NCI-H128 (cell line): ENCODE measurements at regions not wholly inside any gene's neighbourhood (a gene's known extent, or its start where the extent isn't known, plus 50 kb on each side); places are given as distances from the start of the nearest gene placed in this dataset.

Experiments used
- DNase-seq: peaks from one replicate; lab custom pipeline; 2025; ENCODE audit not compliant: unreplicated experiment; lab: John Stamatoyannopoulos, UW

DNA sequence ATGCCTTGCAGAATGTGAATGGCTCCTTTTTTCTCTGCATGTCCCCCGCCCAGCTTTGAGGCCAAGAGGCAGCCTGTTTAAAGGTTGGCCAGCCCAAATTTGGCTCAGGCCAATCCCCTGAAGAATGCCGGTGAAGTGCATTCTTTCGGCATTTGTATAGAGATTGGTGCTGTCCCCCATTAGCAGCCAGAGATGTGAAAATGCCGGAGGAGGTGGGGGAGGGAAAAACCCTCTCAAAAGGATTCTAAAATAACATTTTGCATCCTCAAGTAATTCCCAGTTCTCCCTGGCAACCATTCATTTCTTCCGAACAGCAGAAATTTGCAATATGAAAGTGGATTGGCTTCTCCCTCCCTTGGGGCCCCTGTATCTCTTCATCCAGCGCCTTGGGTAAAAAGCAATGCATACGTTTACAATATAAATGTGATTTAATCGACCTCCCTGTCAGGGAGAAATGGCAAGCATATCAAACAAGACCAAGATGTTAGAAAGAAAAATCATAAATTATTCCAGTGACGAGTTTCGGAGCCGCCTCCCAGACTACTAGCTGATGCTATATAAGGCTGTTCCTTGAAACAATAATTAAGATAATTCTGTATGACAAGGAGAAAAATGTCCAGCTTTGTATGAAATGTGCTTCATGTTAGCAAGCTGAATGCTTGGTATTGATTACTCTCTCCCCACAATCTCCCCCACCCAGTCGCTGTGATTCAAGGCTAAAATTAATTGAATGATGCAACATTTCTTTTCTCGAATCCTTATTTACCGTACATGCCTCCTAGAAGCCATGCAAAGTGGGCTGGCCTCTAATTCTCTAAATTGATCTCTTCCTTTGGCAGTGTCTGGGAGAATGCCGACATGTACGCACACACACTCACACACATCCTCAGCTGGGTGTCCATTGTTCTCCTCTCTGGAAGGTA lies 323.7 kb downstream of the RPS24 start:
- DNase-seq: no peak

DNA sequence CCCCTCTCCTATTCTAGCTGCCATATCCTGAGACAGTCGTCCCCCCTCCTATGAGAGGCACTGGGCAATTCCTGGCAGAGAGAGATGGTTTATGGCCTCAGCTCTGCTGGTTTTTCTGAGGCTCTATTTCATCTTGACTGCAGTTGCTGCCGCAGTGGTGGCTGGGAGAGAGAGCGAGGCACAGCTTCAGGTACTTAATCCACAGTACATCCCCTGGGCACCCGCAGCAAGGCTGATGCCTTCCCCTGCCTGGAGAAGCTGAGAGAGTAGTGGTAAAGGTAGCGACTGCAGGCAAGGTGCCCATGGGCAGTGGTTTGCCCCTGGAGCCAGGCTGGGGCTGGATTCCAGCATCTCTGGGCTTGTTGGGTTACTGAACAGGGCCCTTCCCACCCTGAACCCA lies 324.7 kb downstream of the RPS24 start:
- DNase-seq: no peak

DNA sequence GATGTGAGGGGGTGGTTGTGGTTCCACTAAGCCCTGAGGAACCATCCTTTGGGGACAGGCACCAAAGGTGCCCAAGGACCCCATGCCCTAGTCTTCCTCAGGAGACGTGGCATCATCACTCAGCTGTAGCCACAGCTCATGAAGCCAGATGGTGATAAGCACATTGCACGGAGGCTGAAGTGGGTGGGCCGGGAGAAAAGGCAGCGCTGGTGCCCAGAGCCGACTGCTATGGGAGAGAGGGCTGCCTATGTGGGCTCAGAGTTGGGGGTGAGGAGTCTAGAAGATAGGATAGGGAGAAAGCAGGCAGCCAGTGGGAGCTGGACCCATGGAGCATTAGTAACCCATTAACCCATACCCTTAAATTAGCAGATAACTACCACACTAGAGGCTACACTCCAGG lies 325.3 kb downstream of the RPS24 start:
- no peak for DNase-seq

DNA sequence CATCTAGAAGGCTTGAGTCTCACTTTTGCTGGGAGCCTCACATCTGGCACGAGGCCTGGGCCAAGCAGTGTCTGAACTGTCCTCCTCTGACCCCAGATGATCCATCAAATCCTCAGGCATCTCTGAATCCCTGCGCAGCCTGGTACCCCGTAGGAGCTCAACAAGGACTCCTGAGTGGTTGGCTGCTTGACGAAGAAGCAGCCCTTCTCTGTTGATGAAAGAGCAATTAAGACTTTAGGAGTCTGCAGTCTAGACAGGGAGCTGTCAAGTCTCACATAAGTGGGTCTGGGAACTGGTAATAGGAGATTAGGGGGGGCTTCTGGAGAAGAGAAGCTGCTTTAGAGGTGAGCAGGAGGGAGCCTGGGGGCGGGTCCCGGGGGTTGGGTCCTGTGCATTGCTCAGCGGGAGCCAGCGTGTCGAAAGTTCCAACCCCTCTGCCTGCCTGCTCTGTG lies 326.0 kb downstream of the RPS24 start:
- no peak for DNase-seq

DNA sequence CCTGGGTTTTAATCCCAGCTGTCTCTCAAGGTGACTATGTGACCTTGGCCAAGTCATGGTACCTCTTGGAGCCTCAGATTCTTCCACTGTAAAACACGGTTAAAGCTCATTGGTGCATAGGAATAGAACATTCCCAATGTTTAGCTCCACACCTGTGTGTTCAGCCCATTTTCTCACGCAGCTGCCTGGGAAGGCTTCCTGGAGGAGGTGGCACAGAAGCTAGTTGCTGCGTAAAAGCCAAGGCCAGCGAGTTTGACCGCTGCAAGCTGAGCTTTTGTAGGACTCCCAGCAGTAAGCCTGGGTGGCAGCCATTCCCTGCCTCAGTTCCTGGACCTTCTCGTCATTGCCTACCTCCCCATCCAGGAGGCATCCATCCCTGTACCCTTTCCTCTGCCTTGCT lies 326.6 kb downstream of the RPS24 start:
- DNase-seq: no peak

DNA sequence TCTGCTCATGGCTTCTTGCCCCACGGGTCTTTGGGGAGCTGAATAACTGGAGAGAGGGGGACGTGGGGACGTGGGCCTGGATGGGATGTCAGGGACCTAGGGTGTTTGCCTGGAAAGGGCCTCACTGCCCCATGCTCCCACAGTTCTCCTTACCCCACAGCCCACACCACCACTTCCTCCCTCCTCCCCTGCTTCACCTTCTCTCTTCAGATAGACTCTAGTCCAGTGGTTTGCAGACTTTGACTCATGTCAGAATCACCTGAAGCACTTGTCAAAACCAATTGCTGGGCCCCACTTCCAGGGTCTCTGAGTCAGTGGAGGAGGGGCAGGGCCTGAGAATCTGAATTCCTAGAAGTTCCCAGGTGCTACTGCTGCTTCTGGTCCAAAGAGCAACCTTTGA lies 327.4 kb downstream of the RPS24 start:
- DNase-seq: no peak

DNA sequence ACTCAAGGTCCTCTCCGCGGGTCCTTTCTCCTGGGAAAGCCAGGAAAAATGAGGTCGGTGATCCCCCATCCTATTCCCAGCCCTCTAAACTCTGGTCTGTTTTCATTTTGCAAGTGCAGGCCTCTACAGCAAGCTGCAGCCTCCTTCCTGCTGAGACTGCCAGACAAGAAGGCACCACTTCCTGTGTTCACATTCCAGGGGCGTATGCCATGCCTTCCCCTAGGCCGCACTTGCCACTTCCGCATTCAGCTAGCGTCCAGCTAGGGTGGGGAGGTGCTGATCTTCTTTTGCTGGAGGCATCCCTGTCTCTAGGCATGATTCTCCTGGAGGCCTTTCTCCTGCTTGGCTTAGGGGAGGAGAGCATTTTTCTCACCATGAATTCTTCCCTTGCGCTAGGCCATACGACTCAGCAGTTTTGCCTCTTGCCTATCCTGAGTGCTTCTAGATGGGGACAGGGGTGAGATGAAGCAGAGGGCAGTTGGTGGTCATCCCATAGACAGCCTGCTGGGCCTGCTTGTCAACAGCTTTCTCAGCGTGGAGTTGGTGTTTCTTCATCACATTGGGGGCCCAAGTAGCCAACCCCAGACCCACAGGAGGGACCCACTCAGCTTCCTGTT lies 328.9 kb downstream of the RPS24 start:
- DNase-seq: no peak

DNA sequence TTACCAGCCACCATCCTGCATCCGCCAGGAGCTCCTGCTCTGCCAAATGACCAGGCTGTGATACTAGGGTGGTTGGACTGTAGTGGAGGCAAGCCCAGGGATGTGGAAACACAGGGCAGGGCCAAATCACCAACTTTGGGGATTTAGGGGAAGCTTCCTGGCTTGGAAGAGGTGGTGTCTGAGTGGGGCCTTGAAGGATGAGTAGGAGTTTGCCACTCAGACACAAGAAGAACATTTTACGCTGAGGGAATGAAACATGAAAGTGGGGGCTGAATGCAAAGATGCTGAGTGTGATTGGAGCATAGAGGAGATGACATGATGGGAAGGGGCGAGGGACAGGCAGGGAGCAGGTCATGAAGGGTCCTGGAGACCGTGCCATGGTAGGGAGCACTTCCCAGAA lies 329.5 kb downstream of the RPS24 start:
- DNase-seq: no peak

DNA sequence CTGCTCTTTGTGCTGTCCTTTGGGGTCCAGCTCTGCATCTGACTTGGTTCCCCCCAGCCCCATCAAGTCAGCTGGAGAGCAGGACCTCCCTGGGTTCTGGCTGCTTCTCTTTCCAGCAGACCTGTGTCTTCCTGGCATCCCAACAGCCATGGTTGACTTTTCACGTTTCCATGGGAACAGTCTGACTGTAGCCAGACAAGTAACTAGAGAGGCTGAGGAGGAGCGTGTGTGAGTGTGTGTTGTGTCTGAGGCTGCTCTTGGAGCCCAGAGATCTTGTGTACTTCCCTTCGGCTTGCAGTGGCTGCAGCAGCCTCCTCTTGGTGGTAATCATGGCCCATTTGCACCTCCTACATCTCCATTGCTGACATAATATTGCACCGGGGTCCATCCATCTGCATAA lies 332.0 kb downstream of the RPS24 start:
- no peak for DNase-seq

DNA sequence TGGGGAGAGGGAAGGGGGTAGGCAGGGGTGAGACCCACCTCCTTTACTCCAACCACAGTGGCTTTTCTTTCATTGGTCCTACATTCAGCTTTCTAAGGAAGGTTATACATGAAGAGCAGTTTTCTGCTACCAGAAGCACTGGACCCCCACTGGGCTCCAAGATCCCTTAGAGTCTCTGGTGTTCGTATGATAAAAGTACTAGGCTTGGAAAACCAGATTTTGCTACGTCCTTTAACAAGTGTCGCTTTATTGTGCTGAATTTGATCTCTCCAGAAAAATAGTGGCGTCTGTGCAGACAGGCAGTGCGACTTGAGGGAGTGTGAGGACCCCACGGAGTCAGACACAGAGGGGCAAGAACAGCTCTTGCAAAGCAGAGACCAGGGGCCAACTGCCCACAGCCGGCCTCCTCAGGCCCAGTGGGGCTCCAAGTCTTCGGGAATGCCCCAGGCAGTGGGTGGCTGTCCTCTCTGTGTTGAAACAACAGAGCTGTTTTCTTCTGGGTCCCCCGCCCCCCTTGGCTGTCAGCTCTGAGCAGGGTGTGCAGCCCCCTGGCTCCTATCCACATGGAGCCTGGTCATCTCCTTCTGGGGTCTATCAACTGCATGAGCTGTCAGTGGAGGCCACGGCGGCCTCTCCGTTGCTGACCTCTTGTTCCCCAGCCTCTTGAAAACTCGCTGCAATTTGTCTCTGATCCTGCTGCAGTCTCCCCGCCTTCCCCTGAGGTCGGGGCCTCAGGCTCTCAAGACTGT lies 333.2 kb downstream of the RPS24 start:
- no peak for DNase-seq

DNA sequence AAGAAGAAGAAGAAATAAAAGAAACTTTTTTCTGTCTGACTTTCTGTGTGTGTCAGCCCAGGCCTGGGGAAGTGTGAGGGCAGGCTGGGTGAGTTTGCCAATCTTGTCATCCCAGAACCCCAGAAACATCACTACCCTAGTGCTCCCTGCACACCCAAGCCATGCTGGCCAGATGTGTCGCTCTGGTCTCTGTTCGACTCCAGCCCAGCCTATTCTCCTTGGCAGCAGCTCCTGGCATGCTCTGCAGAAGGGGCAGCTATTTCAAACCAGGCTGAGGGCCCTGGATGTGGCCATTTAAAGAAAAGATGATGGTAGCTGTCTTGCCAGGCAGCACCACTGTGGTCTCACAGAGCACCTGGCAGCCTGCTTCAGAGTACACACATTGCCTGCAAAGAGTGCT lies 334.1 kb downstream of the RPS24 start:
- no peak for DNase-seq

DNA sequence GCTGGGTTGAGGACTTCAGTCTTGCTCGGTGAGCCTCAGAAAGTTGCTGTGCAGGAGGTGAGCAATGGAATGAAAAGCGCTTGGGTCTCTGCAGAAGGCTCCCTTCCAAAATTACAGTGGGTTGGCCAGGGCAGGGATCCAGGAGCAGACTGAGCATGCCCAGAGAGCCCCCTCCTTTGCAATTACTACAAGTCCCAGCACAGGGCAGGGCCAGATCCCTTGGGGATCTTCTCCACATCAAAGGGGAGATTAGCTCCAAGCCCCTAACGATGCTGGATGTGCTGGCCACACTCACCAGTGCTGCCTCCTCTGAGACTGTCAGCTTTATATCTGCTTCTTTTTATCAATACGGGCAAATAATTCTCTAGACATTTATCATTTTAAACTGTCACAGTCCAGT lies 337.5 kb downstream of the RPS24 start:
- DNase-seq: no peak

DNA sequence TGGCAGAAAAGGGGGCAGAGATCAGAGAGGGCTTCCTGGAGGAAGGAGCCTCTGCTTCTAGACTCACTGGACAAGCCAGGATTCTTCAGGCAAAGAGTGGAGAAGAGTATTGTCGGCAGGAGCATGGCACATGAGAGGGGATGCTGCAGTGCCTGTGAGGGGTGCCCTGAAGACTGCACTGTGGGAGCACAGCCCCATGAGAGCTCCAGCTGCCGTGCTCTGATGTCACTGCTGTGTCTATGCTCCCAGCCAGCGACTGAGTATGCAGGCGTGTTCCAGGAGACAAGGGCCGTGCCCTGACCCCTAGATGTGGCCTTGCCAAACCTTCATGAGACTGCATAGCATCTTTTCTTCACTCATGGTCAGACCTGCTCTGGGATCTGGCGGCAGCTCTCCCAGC lies 339.1 kb downstream of the RPS24 start:
- DNase-seq: no peak

DNA sequence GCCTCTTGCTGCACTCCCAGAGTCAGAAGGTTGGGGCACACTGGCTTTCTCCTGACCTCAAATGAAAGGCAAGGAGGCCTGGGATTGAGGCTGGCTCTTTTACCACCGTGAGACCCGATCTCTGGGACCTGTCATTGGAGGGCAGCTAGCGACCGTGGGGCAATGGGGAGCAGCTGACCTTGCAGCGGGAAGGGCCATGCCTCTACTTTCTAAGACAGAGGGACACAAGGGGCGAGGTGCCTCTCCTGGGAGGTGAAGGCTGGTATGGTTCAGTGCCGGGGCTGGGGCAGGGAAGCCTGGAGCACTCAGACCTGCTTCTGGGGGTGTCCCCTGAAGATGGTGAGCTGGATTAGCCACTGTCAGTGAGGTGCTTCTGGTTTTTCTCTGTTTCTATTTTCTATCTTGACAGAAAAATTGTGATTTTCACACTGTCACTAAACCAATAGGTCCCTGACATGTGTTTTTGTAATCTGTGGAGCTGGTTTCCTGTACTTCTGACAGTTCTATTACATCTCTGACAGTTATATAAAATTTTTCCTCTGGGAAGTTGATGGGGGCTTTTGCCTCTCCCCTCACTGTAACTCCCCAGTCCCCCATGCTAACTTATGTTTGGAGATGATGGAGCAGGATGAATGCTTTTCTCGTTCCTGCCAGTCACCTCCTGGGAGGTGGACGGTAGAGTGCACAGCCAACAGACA lies 340.8 kb downstream of the RPS24 start:
- DNase-seq: no peak

DNA sequence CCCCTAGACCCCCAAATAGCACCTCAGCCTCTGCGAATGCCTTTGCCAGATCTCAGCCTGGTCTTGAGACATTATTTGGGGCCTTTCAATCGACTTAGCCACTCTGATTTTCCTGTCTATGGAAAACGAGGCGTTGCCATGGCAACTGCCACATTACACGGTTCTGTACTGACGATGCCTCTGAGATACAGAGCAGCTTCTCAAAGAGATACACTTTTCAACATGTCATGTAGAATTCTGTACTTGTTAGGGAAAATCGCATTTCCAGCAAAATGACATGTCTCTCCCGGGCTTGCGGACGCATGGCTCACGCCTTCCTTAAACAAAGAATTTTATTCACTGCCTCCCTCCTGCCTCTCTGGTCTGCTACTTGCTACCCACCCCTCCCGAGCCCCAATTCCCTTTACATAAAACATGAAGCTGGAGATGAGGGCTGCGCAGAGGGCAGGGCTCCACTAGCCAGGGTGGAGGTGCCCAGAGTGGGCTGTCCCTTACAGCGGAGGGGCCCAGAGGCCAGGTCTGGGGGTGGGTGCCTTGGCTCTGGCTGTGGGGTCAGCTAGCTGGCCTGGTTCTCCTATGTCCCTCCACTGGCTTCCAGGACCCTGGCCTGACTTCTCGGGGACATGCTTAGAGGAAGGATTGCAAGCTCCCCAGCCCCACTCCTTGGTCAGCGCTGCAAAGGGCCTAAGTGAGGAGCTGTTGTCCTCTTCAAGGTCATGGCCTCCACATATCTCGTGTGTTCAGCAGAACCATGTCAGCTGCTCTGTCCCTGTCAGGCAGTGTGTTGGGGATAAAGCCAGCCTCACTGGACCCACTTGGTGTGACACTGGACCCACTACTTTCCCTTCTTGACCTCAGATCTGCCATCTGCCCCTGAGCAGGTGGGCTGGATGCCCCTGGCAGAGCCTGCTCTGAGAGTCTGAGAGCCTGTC lies 342.5 kb downstream of the RPS24 start:
- DNase-seq: no peak

DNA sequence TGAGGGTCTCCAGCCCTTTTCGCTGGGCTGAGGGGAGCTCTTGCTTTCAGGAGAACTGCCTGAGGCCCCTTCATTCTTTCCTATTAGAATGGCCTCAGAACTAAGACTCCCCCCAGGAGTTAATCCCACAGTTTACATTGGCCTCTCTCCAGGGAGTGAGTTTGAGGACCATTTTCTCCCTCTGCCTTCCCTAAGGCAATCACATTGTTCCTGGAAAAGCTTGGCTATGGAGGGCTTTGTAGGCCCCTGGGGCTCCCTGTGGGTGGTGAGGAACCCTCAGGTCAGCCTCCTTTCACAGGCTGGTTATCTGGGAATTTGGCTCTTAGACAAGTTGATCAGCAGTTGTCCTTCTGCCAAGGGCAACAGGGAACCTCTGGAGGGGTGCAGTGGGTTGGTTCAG lies 343.7 kb downstream of the RPS24 start:
- DNase-seq: no peak

DNA sequence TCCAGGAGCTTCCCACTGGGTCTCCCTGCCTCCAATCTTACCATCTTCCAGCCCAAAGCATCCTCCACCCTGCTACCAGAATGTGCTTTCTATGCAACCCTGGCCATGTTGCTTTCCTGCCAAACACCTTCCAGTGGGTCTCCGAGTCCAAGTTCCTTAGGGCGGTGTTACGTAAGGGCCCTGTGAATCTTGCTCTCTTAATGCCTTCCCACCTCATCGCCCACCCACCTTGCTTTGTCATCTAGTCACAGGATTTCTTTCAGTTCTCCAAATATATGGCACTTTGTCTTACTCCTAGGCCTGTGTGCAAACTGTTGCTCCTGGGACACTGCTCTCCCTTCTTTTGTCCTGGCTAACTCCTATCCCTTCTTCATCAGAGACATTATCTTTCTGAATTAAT lies 344.5 kb downstream of the RPS24 start:
- DNase-seq: no peak

DNA sequence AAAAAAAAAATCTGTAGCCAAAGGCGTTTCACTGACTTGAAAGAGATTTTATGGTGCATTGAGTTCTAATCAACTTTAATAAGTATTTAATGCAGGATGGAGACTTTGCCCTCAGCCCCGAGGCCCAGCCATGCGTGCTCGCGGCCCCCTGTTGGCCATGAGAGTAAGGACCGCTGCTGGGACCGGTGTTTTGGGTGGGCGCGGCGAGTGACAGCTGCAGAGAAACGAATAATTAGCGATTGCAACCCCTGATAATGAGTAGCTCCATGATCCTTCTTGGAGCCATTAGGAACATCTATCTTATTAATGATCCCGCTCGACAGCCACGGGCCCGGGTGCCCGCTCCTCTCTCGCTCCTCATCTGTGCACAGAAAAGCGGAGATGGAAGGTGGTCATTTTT lies 347.4 kb downstream of the RPS24 start:
- no peak for DNase-seq

DNA sequence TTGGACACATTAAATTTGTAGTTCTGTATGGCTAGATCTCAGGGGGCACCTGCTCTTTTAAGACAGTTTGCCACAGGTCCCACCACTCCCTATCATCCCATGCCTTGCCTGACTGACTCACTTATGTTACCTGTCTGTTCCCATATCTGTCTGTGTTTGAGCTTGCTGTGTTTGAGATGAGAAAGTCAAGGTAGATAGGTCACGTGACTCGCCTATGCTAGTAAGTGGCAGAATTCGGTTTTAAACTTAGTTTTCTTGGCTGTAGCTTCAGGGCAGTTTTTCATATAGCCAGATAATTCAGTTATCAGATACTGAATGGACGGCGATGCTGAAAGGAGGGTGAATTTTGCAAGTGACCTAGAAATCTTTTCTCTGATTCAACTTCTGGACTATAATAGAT lies 348.4 kb downstream of the RPS24 start:
- no peak for DNase-seq

DNA sequence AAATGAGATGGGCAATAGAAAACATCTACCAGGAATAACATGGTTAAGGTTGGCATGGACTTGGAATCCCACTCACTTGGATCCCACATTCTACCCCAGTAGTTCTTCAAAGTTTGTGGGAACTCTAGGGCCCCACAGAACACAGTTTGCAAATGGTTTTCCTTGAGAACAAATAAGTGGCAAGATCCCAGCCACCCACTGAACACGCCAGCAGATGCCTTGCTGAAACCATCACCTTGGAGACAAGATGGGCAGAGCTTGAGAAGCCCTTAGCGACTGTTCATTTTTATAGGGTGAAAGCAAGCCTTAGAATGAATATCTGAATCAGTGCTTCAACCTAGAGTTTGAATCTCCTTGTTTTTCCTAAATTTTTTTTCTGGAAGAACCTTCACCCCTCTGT lies 349.1 kb downstream of the RPS24 start:
- no peak for DNase-seq
